Stimulated activated CD4-positive, alpha-beta T cell treated with anti-CD3 and anti-CD28 coated beads, Interleukin-4, amount 100 ng/mL, for 4 hours (primary cell): ENCODE measurements at regions not wholly inside any gene's neighbourhood (a gene's known extent, or its start where the extent isn't known, plus 50 kb on each side); places are given as distances from the start of the nearest gene placed in this dataset.
"Not testable (repeated sequence)": the region's sequence is repeated elsewhere in the genome, so short reads cannot be mapped to it uniquely, and the experiment has no call there.

Experiments used
- DNase-seq, 2 experiments: peaks; one replicate each; pipeline ENCODE4 v3.0.0-alpha.2; 2020

GRCh38 chr6:150741633-150742200 lies 123.8 kb upstream of the MTHFD1L start:
- no peak for DNase-seq

- no peak for DNase-seq
Observed at GRCh38 chr6:150744522-150745260, 120.8 kb upstream of the MTHFD1L start.

DNA sequence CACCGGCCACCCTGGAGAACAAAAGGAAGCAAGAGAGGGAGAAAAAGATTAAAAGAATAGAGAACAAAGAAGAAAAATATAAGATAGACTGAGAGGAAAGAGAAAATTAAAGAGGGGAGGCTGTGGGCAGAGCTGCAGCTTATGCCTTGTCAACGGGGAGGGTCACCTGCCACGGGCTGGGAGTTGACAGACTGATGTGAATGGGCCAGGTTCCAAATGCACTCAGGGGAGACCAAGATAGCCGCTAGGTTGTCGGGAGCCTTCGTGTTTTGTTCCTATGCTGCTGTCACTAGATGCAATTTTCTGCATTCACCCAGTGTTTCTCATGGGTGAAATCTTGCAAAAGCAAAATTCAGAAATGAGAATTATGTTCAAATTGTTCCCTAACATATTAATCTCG lies 119.6 kb upstream of the MTHFD1L start:
- no peak for DNase-seq

DNA sequence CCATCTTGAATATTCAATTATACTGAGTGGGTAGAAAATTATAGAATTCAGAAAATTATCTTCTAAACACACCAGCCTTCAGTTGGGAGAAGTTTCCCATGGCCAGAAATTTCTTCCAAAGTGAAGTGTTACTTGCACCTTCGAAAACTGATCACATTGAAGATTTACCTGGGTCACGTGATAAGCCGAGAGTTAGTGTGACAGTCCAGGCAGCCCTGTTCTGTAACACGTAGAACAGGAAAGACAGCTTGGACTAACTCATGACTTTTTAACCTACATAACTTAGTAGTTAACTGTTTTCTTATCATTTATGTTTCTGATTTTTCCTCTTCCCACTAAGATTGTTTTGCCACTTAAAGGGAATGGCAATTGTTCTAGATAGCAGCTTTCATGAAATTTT lies 118.3 kb upstream of the MTHFD1L start:
- DNase-seq = no peak

GRCh38 chr6:150749091-150749670 lies 116.3 kb upstream of the MTHFD1L start:
- no peak for DNase-seq

DNA sequence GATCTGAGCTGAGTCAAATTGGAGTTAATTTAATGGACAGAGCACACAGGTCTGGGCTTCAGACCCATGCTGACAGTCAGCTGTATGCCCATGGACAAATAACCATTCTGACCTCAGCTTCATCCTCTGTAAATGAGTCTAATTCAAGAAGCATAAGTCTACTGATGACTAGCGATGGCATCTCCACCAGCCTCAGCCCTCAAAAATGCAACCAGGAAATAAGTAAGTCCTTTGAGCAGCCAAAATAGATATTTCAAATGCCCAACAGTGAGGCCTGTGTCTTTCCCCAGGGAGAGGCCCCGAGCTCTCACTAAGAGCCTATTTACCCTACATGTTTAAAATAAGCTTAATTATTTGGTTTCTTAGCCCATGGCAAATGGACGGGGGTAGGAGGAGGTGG lies 114.2 kb upstream of the MTHFD1L start:
- DNase-seq = no peak

- DNase-seq = no peak
Observed at GRCh38 chr6:150752409-150752808, 113.1 kb upstream of the MTHFD1L start.

DNA sequence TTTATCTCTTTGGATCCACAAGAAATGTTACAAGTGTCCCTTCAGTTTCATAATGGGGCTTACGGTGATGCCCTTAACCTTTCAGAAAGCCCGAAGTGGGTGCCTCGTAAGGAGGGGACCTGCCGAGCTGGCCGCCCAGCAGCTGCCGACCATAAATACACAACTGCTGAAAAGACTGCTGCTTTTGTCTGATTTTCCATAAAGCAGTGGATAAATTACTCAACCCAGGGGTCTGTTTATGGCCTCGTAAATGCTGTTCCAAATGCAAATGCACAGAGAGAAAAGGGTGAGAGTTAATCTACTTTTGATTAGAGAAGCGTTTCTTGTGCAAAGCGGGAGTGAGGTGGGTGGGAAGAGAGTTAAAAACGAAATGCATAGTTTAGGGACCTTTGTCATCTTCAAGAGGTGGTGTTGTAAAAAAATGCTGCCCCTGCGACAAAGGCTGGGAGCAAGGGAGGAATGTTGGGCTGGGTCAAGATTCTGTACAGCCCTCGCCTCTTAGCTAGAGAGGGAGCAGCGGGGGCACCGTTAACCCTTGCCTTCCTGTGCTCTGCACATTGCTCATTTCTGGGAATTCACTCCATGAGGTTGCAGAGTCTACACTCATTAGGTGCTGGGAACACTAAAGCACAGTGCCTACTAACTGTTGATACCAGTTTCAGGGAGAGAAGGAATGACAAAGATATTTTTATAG lies 112.0 kb upstream of the MTHFD1L start:
- DNase-seq = no peak

GRCh38 chr6:150755042-150755441 lies 110.5 kb upstream of the MTHFD1L start:
- no peak for DNase-seq

GRCh38 chr6:150755524-150755923 lies 110.0 kb upstream of the MTHFD1L start:
- DNase-seq = no peak

- no peak for DNase-seq
Observed at GRCh38 chr6:150756173-150756572, 109.3 kb upstream of the MTHFD1L start.

- not testable (repeated sequence) for DNase-seq
Observed at GRCh38 chr6:150757807-150758206, 107.7 kb upstream of the MTHFD1L start.

DNA sequence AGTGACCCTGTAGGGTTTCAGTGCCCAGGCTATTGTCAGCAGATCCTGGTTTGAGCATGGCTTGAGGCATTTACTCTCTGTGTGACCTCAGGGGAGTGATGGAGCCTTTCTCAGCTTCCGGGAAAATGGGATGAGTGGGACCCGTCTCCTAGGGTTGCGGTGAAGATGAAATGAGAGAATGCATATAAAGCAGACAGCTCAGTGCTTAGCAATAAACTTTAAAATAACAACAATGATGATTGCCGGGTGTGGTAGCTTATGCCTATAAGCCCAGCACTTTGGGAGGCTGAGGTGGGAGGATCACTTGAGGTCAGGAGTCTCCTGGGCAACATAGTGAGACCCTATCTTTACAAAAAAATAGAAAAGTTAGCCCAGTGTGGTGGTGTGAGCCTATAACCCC lies 106.0 kb upstream of the MTHFD1L start:
- DNase-seq = no peak

DNA sequence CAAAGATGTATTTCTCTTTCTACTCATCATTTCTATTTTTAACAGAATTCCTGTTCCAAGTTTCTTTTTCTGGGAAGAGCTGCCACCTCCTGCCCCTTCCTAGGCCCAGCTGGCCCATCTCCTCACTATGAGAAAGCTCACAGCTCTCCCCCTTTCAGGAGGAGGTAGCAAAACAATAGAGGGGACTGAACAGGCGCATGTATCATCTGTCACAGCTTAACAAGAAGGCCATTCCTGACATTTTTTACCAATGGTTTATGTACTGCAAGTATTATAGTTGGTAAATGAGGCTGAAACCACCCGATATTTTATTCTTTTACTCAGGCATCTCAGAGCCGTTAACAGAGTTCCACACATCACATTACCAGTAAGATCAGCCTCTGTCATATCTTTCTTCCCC lies 103.7 kb upstream of the MTHFD1L start:
- DNase-seq = no peak

GRCh38 chr6:150764334-150765066 lies 101.0 kb upstream of the MTHFD1L start:
- DNase-seq = no peak

DNA sequence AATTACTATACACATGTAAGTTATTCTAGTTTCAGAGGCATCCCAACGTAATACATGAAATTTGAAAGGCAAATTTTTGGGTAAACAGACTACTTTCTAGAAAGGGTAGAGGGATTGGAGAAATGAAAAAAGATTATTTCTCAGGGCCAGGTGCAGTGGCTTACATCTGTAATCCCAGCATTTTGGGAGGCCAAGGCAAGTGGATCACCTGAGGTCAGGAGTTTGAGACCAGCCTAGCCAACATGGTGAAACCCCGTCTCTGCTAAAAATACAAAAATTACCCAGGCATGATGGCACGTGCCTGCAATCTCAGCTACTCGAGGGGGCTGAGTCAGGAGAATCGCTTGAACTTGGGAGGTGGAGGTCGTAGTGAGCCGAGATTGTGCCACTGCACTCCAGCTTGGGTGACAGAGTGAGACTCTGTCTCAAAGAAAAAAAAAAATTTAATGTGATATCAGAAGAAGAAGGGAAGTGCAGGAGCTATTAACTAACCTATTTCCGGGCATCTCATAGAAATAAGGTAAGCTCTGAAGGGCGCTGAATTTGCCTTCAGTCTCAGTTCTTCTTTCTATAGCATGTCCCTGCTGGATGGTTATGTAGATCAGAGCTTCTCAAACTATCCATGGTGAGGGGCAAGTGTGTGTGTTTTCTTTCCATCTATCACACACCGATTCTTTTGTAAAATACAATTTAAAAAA lies 100.3 kb upstream of the MTHFD1L start:
- no peak for DNase-seq

GRCh38 chr6:150766201-150766997 lies 99.1 kb upstream of the MTHFD1L start:
- no peak for DNase-seq

DNA sequence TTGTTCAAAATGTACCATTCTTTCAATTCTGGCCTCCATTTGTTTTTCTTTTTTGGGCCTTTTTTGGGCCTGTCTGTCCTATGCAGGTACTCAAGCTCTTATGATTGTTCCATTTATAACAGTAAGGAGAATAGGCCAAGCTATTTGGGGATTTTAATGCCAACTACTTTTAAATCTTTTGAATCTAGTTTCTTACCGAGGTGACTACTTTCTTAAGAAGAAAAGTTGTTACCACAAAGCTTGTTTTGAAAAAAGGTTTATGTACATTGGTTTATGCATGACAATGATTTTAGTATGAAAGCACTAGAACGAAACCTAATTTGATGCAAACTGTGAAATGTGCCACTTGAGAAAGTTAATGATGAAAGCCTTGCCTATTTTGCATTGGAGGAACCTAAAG lies 98.3 kb upstream of the MTHFD1L start:
- no peak for DNase-seq

- DNase-seq = no peak
Observed at GRCh38 chr6:150767571-150768018, 97.9 kb upstream of the MTHFD1L start.

- no peak for DNase-seq
Observed at GRCh38 chr6:150770637-150771036, 94.9 kb upstream of the MTHFD1L start.

- DNase-seq = no peak
Observed at GRCh38 chr6:150773969-150774368, 91.5 kb upstream of the MTHFD1L start.
